BJ (cell line): ENCODE measurements at regions not wholly inside any gene's neighbourhood (a gene's known extent, or its start where the extent isn't known, plus 50 kb on each side); places are given as distances from the start of the nearest gene placed in this dataset.
"Not testable (repeated sequence)": the region's sequence is repeated elsewhere in the genome, so short reads cannot be mapped to it uniquely, and the experiment has no call there.

Experiments used
- CTCF ChIA-PET: fragments of 350-600 bp; formaldehyde crosslinking; extraction: SDS; loops from one replicate; lab custom pipeline; 2021; ENCODE audit warnings: antibody characterized with exemption, inconsistent platforms; lab: Yijun Ruan, JAX
- POLR2A ChIA-PET: fragments of 300-600 bp; sonication (Branson Sonifier 250); formaldehyde crosslinking; extraction: SDS; loops from one replicate; lab custom pipeline; 2021; ENCODE audit warnings: antibody characterized with exemption; lab: Charles Lee
- DNase-seq: peaks from one replicate; pipeline ENCODE4 v3.0.0-alpha.2; 2011; ENCODE audit warnings: low read depth
- H3K27me3 ChIP-seq: 2 replicates; pipeline ENCODE4 v1.6.0; 2011; ENCODE audit warnings: low read length; ENCODE audit not compliant: control insufficient read depth, insufficient read depth
- H3K36me3 ChIP-seq: 2 replicates; pipeline ENCODE4 v1.5.1; 2011; ENCODE audit warnings: low read length; ENCODE audit not compliant: control insufficient read depth, insufficient read depth
- H3K4me3 ChIP-seq: 2 replicates; pipeline ENCODE4 v1.5.1; 2011; ENCODE audit warnings: low read depth, mild to moderate bottlenecking, control low read depth, low read length
- CTCF ChIP-seq: IDR thresholded peaks from 2 replicates; pipeline ENCODE4 v1.5.1; 2011; ENCODE audit warnings: low read depth, mild to moderate bottlenecking, control low read depth, inconsistent platforms, low read length, moderate library complexity; ENCODE audit not compliant: insufficient read depth

- POLR2A ChIA-PET = no interaction called here
- H3K36me3 ChIP-seq = no peaks in the 10 kb centered on the region
- DNase-seq = no peak
- CTCF ChIA-PET = no interaction called here
- no peaks in the 10 kb centered on the region for H3K27me3 ChIP-seq
- H3K4me3 ChIP-seq = no peak overlapping the region
- no peak for TF ChIP-seq CTCF
Measured at GRCh38 chr14:104230946-104231345, 92.6 kb downstream of the KIF26A start.

- H3K36me3 ChIP-seq = no peaks in the 10 kb centered on the region
- ChIA-PET POLR2A (no interaction called here), CTCF (interaction anchor here (0.7 kb wide), 1 partner anchor 52 kb away, joined by 4 read pairs; no protein-coding TSS in a partner anchor)
- H3K4me3 ChIP-seq = no peak overlapping the region
- no peak for DNase-seq
- TF ChIP-seq CTCF = no peak
- H3K27me3 ChIP-seq = no peaks in the 10 kb centered on the region
Measured at GRCh38 chr14:104232070-104232484, 93.7 kb downstream of the KIF26A start.

GRCh38 chr14:104234007-104234786 lies 95.8 kb downstream of the KIF26A start:
- CTCF ChIA-PET, POLR2A ChIA-PET, DNase-seq, H3K36me3 ChIP-seq, H3K27me3 ChIP-seq, H3K4me3 ChIP-seq: not testable (repeated sequence)

- no peak for TF ChIP-seq CTCF
- no peak overlapping the region for H3K4me3 ChIP-seq
- no peaks in the 10 kb centered on the region for H3K36me3 ChIP-seq
- H3K27me3 ChIP-seq = no peaks in the 10 kb centered on the region
- ChIA-PET POLR2A (no interaction called here), CTCF (no interaction called here)
- DNase-seq = no peak
Measured at GRCh38 chr14:104235686-104236085, 97.3 kb downstream of the KIF26A start.

GRCh38 chr14:104237651-104238423 lies 99.5 kb downstream of the KIF26A start:
- no peaks in the 10 kb centered on the region for H3K36me3 ChIP-seq
- CTCF ChIA-PET = no interaction called here
- POLR2A ChIA-PET = no interaction called here
- no peak for DNase-seq
- no peak overlapping the region for H3K4me3 ChIP-seq
- no peak for TF ChIP-seq CTCF
- no peaks in the 10 kb centered on the region for H3K27me3 ChIP-seq
